ENCODE measurements at regions not wholly inside any gene's neighbourhood (a gene's known extent, or its start where the extent isn't known, plus 50 kb on each side); places are given as distances from the start of the nearest gene placed in this dataset.
A peak's percentile ranks its signal among the peaks of the same experiment; 100 is the strongest.

DNA sequence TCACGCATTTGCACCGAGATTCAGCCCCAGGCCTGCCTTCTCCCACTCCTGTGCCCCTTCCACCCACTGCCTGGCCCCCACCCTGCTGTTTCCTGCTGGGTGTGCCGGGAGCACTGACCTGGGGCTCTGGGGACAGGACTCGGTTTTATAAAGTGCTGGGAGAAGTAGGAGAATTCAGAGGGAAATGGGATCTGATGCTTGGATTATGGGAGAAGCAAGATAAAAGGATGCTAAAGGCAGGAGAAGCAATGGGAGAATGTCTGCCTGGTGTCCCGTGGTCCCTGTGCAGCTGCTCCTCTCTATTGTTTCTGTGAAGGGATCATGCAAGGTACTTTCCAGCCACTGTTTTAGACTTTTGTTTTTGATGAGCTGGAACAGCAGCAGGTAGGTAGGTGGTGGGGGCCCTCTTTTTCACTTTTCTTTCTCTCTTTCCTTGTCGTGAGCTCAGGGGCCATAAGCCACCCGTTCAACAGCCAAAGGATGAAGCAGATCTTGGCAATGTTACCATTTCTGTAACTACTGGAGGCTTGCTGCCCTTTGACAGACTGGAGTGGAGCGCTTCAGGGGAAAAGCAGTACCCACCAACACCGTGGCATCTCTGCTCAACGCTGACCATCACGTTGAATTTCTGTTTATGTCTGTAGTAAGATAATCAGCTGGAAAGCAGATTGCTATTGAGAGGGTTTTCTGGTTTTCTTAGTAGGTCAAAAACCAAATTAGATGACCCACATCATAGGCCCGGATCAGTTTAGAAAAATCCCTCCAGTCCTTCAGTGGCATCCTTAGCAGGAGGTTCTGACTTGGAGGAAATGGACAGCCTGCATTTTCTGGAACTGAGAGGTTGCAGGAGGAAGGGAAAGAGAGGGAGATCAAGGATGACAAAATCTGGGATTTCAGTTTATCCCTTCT lies 63.8 kb upstream of the ENPP6 start:
- H3K79me2 ChIP-seq (ENCODE audit: control insufficient read depth, insufficient read depth, low read length): peaks cover 16% of the 10 kb centered on the region
- H2AFZ ChIP-seq (ENCODE audit: control insufficient read depth, low read depth, low read length): no peak overlapping the region
- SMC1A ChIA-PET (ENCODE audit: uncharacterized antibody, unreplicated experiment): interaction anchor here (1.1 to 8.5 kb wide), 21 partner anchors 8 to 258 kb away, joined by 3 to 428 read pairs (median 7); no protein-coding TSS in a partner anchor
- peak overlapping the region; percentile 82 for H3K9ac ChIP-seq (ENCODE audit: control insufficient read depth, insufficient read depth, low read length)
- DNase-seq (ENCODE audit: low read depth, low spot score) (peak; percentile 88), FAIRE-seq (peak; percentile 78), ATAC-seq (peak; percentile 48)
- no peaks in the 10 kb centered on the region for H3K36me3 ChIP-seq (ENCODE audit: control insufficient read depth in 2 of 2, insufficient read depth in 2 of 2, low read length in 1 of 2)
- H3K9me3 ChIP-seq (replicated peaks; ENCODE audit: control insufficient read depth, insufficient read depth, low read length): peaks cover 25% of the 10 kb centered on the region
- peaks cover 65% of the 10 kb centered on the region for H3K4me1 ChIP-seq (ENCODE audit: control insufficient read depth, insufficient read depth, low read length)
- H3K27ac ChIP-seq (ENCODE audit: control insufficient read depth, insufficient read depth): peak overlapping the region; percentile 99
- RAD21 ChIA-PET (ENCODE audit: unreplicated experiment): interaction anchor here (0.6 to 7.4 kb wide), 16 partner anchors 10 to 302 kb away, joined by 3 to 367 read pairs (median 5); partner anchors contain the start of gene IRF2
- whole genome bisulfite sequencing (ENCODE audit: insufficient coverage, insufficient replicate concordance, low lambda C conversion rate, missing lambda C conversion rate): under 1% methylated on average over 12 of the region's 12 CpGs
- CTCF ChIA-PET: interaction anchor here (1.4 to 15.5 kb wide), 10 partner anchors 14 to 255 kb away, joined by 3 to 348 read pairs (median 32); no protein-coding TSS in a partner anchor
- intact Hi-C loops (cut with micrococcal nuclease; ENCODE audit: unreplicated experiment): loop anchor here (1.0 to 10.0 kb wide), 7 partner anchors 13 to 573 kb away; partner anchors contain the start of genes CASP3 and PRIMPOL
- TSS peak; percentile 57 for BruUV-seq (replicated peaks)
- peak overlapping the region; percentile 77 for H3K4me2 ChIP-seq (ENCODE audit: control insufficient read depth, insufficient read depth)
- POLR2A ChIA-PET: interaction anchor here (0.8 to 7.5 kb wide), 14 partner anchors 8 to 254 kb away, joined by 3 to 250 read pairs (median 8); partner anchors contain the start of gene IRF2
- no peaks in the 10 kb centered on the region for H4K20me1 ChIP-seq (ENCODE audit: control insufficient read depth, insufficient read depth)
- in situ Hi-C loops (cut with MboI): loop anchor here (5.0 to 10.0 kb wide), 3 partner anchors 66 to 453 kb away; partner anchors contain the start of gene CENPU
- H3K4me3 ChIP-seq: peak overlapping the region; percentile 63
- H3K27me3 ChIP-seq (replicated peaks in 1 of 2; ENCODE audit: control insufficient read depth in 2 of 2, insufficient read depth in 2 of 2, low read length in 1 of 2): no peaks in the 10 kb centered on the region
- TF ChIP-seq STAT1 (conservative IDR thresholded peaks at IDR 0.05): no peak
- no peak for TF ChIP-seq ZZZ3 (IDR thresholded peaks at IDR 0.05; ENCODE audit: control insufficient read depth, insufficient read length, low read depth)
- no peak for TF ChIP-seq CBX5 (IDR thresholded peaks at IDR 0.05; ENCODE audit: low read depth)
- TF ChIP-seq, protein P1, sequence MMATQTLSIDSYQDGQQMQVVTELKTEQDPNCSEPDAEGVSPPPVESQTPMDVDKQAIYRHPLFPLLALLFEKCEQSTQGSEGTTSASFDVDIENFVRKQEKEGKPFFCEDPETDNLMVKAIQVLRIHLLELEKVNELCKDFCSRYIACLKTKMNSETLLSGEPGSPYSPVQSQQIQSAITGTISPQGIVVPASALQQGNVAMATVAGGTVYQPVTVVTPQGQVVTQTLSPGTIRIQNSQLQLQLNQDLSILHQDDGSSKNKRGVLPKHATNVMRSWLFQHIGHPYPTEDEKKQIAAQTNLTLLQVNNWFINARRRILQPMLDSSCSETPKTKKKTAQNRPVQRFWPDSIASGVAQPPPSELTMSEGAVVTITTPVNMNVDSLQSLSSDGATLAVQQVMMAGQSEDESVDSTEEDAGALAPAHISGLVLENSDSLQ (IDR thresholded peaks at IDR 0.05): no peak; the same call in 1 of the 2 replicates
- TF ChIP-seq, protein P2, sequence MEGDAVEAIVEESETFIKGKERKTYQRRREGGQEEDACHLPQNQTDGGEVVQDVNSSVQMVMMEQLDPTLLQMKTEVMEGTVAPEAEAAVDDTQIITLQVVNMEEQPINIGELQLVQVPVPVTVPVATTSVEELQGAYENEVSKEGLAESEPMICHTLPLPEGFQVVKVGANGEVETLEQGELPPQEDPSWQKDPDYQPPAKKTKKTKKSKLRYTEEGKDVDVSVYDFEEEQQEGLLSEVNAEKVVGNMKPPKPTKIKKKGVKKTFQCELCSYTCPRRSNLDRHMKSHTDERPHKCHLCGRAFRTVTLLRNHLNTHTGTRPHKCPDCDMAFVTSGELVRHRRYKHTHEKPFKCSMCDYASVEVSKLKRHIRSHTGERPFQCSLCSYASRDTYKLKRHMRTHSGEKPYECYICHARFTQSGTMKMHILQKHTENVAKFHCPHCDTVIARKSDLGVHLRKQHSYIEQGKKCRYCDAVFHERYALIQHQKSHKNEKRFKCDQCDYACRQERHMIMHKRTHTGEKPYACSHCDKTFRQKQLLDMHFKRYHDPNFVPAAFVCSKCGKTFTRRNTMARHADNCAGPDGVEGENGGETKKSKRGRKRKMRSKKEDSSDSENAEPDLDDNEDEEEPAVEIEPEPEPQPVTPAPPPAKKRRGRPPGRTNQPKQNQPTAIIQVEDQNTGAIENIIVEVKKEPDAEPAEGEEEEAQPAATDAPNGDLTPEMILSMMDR (IDR thresholded peaks at IDR 0.05 in 2 of 3, conservative IDR thresholded peaks at IDR 0.05 in 1 of 3; ENCODE audit: control insufficient read depth in 2 of 3, extremely low read depth in 1 of 3, insufficient read depth in 1 of 3, low read depth in 3 of 3, low read length in 3 of 3): no peak
- TF ChIP-seq SMARCA5 (IDR thresholded peaks at IDR 0.05): no peak
- TF ChIP-seq PBX3 (IDR thresholded peaks at IDR 0.05; ENCODE audit: insufficient replicate concordance, low read depth, low read length): no peak
- TF ChIP-seq TCF12 (IDR thresholded peaks at IDR 0.05; ENCODE audit: low read depth, low read length): peak; percentile 87
- TF ChIP-seq SRF (IDR thresholded peaks at IDR 0.05; ENCODE audit: low read depth in 2 of 2, low read length in 2 of 2): no peak
- peak in 1 of 2 experiments; percentile 81; a peak in 2 of 4 replicates for TF ChIP-seq ETV6 (conservative IDR thresholded peaks at IDR 0.05 in 1 of 2, IDR thresholded peaks at IDR 0.05 in 1 of 2; ENCODE audit: borderline replicate concordance in 1 of 2, low read depth in 1 of 2)
- peak; percentile 50; the same call in 1 of the 2 replicates for TF ChIP-seq PAX5 (IDR thresholded peaks at IDR 0.05; ENCODE audit: borderline replicate concordance, low read depth, low read length)
